GM12892 (cell line): ENCODE measurements at regions not wholly inside any gene's neighbourhood (a gene's known extent, or its start where the extent isn't known, plus 50 kb on each side); places are given as distances from the start of the nearest gene placed in this dataset.

Experiments
- POLR2A ChIP-seq: IDR thresholded peaks from 2 replicates; pipeline ENCODE4 v1.6.1; 2011; ENCODE audit warnings: low read depth, low read length, control low read depth
- POLR2AphosphoS5 ChIP-seq: IDR thresholded peaks from 2 replicates; pipeline ENCODE4 v1.6.1; 2011; ENCODE audit warnings: low read depth, low read length, control low read depth
- TAF1 ChIP-seq: IDR thresholded peaks from 2 replicates; pipeline ENCODE4 v1.6.1; 2011; ENCODE audit warnings: low read depth, mild to moderate bottlenecking, control low read depth, low read length, borderline replicate concordance

DNA sequence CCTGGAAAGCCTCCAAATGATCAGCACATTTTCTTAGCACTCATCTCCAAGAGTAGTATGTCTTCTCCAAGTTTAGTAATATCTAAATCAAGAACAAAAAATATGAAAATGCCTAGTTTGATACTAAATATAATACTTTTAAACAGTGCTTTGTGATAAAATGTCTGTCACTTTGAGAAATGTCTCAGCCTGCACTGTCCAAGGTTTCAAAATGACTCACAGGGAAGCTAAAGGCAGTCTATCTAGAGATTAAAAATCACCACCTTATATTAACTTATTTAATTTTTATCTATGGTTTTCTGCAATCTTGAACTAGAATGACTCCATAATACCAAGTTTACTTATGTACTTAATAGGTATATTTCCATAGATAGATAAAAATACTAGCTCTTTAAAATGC is 633.0 kb upstream of the C9orf72 start:
- TF ChIP-seq POLR2AphosphoS5 (no peak), TAF1 (no peak), POLR2A (no peak)
